ENCODE measurements at regions not wholly inside any gene's neighbourhood (a gene's known extent, or its start where the extent isn't known, plus 50 kb on each side); places are given as distances from the start of the nearest gene placed in this dataset.

DNA sequence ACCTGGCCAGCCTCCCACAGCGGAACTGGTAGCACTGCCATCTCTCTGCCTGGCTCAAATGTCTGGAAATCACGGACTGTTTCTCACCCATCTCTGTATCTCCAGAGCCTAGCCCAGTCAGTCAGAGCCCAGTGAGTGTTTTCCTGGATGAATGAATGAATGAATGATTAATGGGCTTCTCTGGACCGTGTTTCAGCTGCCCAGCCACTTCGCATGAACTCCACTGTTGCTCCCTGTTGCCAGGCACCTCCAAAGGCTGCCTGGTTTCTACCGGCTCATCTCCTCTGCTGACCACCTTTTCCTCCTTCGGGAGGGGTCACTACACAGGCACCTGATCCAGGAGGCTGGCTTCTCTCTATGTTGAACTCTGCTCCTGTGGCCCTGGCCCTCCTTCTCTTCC lies 91.0 kb upstream of the SDK2 start:
- Mint-ChIP-seq H3K4me3 (no peak overlapping the region), H3K27me3 (ENCODE audit: low read depth) (peaks cover 12% of the 10 kb centered on the region), H3K27ac (no peak overlapping the region), H3K36me3 (ENCODE audit: low read depth) (no peaks in the 10 kb centered on the region), H3K9me3 (peaks cover 16% of the 10 kb centered on the region), H3K4me1 (ENCODE audit: low read depth) (no peaks in the 10 kb centered on the region)

DNA sequence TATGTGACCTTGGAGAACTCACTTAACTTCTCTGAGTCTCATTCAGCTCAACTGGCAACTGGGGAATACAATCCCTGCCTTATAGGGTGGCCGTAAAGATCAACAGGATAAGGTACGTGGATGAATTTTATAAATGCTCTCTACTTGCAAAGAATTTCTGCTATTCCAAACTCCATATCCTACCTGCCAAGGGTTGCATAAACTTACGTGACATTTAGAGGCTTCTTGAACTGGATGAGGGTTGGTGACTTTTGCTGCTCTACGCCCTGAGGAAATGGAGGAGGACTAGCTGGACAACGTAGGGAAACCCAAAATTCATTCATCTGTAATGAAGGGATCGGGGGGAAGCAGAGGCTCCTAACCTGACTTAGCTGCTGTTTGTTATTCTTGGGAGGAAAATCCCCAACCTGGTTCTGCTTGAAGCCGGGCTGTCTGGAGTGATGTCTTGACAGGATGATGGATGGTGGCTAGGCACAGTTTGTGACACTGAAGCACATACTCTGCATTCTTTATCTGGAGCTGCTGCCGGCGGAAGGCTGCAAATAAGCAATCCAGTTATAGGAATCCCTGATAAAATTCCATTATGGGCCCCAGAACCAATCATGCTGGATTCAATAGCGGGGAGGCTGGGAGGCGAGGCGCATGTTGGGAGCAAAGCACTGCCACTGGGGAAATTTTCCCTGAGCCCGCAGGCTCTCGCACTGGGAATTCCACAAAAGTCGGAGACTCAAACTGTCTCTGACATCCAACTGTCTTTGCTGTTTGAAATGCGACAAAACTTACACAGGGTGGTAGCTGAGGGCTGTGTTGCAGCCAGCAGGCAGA lies 94.7 kb upstream of the SDK2 start:
- Mint-ChIP-seq H3K9me3 (no peaks in the 10 kb centered on the region), H3K27me3 (ENCODE audit: low read depth) (no peaks in the 10 kb centered on the region), H3K4me3 (no peak overlapping the region), H3K27ac (no peak overlapping the region), H3K36me3 (ENCODE audit: low read depth) (no peaks in the 10 kb centered on the region), H3K4me1 (ENCODE audit: low read depth) (no peaks in the 10 kb centered on the region)

DNA sequence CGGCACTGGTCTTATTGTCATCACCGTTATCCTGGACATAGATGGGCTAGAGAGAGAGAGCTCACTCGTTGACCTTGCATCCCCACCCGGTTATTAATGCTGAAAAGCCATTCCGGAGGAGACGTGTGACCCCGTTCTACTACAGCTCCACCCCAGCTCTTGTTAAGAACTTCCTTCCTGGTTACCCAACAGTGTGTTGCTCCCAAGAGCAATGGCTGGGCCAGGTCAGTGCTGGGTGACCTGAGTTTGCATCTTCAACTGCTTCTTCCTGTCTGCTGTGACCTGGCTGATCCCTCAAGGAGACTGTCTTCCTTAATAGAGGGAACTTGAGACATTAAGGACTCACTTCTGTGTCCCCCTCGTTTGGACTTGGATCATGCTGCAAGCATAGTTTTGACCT lies 96.1 kb upstream of the SDK2 start:
- no peaks in the 10 kb centered on the region for H3K9me3 Mint-ChIP-seq
- H3K27me3 Mint-ChIP-seq (ENCODE audit: low read depth), result no peaks in the 10 kb centered on the region

DNA sequence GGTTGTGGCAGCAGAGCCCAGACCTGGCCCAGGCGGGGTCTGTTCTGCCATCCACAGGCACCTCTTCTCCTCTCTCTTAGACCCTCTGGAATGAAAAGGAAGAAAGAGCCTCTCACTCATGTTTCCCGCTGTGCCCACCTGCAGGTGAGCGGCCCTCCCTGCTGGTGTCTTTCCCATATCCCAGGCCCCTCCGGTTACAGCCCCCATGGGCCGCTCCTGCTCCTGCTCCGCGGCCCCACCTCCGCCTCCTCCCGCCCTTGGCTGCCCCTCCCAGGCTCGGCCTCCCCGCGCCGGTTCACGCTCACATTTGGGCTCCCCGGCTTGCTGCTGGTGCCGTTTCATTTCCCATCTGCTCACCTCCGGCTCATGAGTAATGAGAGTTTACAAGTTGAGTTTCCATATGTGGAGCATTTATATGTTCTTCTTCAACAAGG lies 98.7 kb upstream of the SDK2 start:
- H3K4me3 Mint-ChIP-seq, result no peak overlapping the region
- no peaks in the 10 kb centered on the region for H3K4me1 Mint-ChIP-seq (ENCODE audit: low read depth)
- no peak overlapping the region for H3K27ac Mint-ChIP-seq
- H3K36me3 Mint-ChIP-seq (ENCODE audit: low read depth), result no peaks in the 10 kb centered on the region
- H3K27me3 Mint-ChIP-seq (ENCODE audit: low read depth), result no peaks in the 10 kb centered on the region
- H3K9me3 Mint-ChIP-seq, result no peaks in the 10 kb centered on the region

More for the DNA sequence above, 96.1 kb upstream of the SDK2 start:
- H3K4me3 Mint-ChIP-seq, result no peak overlapping the region
- H3K27ac Mint-ChIP-seq, result no peak overlapping the region
- no peaks in the 10 kb centered on the region for H3K36me3 Mint-ChIP-seq (ENCODE audit: low read depth)
- no peaks in the 10 kb centered on the region for H3K4me1 Mint-ChIP-seq (ENCODE audit: low read depth)

DNA sequence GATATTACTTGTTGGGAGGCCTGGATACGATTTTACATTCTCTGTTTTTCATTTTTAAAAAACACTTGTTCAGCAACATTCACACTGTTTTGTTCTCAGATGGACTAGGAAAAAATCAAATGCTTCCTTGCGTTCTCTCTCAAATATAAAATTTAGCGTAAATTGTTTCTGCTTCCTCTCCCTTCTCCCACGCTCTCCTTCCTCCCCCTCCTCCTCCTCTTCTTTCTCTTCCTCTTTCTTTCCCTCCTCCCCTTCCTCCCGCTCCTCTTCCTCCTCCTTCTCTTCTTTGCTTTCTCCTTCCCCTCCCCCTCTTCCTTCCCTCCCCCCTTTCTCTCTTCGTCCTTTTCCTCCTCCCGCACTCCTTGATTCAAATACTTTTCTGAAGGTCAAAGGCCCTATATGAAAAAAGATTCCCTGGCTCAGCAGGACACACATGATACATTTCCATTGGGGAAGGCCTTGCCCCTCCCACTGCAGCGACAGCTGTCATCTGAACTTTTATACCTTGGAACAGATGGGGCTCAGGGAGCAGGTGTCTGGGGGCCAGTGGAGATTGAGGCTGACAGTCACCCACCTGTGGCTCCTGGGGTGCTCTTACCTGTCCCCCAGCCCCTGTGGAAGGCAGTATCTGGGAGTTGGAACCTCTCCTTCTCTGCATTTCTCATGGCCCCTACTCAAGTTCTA lies 99.4 kb upstream of the SDK2 start:
- Mint-ChIP-seq H3K27ac (no peak overlapping the region), H3K27me3 (ENCODE audit: low read depth) (no peaks in the 10 kb centered on the region), H3K4me1 (ENCODE audit: low read depth) (no peaks in the 10 kb centered on the region), H3K4me3 (no peak overlapping the region), H3K9me3 (no peaks in the 10 kb centered on the region), H3K36me3 (ENCODE audit: low read depth) (no peaks in the 10 kb centered on the region)

DNA sequence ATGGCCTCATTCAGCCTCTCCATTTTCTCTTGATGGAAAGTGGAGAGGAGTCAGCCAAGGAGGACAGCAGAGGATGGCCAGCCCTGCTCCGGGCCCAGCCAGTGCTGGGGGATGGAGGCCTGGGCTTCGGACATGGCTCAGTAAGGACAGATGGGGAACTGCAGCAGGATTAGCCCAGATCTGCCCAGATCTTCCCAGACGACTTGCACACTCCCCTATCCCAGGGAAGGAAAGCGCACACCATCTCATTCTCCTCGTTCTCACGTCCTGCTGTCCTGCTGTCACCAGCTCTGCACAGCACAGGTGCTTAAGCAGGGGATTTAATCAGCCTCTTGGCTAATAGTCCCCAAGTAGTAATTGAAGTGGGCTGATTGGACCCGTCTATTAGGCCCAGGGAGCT lies 100.2 kb upstream of the SDK2 start:
- H3K4me3 Mint-ChIP-seq, result no peak overlapping the region
- H3K36me3 Mint-ChIP-seq (ENCODE audit: low read depth), result no peaks in the 10 kb centered on the region
- no peak overlapping the region for H3K27ac Mint-ChIP-seq
- H3K9me3 Mint-ChIP-seq, result no peaks in the 10 kb centered on the region
- no peaks in the 10 kb centered on the region for H3K4me1 Mint-ChIP-seq (ENCODE audit: low read depth)
- H3K27me3 Mint-ChIP-seq (ENCODE audit: low read depth), result no peaks in the 10 kb centered on the region

DNA sequence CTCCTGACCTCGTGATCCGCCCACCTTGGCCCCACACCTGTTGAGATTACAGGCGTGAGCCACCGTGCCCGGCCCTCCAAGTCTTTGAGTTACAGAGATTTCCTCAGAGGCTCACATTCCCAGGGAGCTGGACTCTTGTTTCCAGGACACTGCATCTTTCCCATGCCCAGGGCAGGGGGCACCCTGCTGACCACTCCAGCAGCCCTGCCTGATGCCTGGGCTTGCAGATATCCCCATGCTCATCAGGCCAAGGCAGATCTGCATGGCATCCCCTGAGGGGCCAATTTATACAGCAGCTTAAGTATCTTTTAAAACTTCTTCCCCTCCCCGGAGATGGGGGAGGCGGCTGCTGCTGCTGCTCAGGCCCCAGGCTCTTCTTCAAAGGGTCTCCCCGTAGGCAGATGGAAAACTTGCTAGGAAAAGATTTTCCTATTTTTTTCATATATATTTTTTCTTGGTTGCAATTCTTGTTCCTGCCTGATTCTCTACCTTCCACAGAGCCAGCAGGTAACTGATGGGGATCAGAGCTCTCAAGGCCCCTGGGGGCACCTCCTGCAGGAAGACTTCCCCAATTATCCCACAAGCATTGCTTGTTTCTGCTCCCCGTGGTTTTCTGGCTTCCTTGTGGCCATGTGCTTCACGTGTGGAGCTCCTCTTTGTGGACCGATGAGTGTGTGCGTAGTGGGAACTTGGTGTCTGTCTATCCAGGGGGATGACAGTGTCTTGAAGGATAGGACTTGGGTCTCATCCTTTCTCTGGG lies 102.2 kb upstream of the SDK2 start:
- H3K36me3 Mint-ChIP-seq (ENCODE audit: low read depth), result no peaks in the 10 kb centered on the region
- no peaks in the 10 kb centered on the region for H3K27me3 Mint-ChIP-seq (ENCODE audit: low read depth)
- no peaks in the 10 kb centered on the region for H3K9me3 Mint-ChIP-seq
- H3K27ac Mint-ChIP-seq, result no peak overlapping the region
- no peak overlapping the region for H3K4me3 Mint-ChIP-seq
- no peaks in the 10 kb centered on the region for H3K4me1 Mint-ChIP-seq (ENCODE audit: low read depth)

DNA sequence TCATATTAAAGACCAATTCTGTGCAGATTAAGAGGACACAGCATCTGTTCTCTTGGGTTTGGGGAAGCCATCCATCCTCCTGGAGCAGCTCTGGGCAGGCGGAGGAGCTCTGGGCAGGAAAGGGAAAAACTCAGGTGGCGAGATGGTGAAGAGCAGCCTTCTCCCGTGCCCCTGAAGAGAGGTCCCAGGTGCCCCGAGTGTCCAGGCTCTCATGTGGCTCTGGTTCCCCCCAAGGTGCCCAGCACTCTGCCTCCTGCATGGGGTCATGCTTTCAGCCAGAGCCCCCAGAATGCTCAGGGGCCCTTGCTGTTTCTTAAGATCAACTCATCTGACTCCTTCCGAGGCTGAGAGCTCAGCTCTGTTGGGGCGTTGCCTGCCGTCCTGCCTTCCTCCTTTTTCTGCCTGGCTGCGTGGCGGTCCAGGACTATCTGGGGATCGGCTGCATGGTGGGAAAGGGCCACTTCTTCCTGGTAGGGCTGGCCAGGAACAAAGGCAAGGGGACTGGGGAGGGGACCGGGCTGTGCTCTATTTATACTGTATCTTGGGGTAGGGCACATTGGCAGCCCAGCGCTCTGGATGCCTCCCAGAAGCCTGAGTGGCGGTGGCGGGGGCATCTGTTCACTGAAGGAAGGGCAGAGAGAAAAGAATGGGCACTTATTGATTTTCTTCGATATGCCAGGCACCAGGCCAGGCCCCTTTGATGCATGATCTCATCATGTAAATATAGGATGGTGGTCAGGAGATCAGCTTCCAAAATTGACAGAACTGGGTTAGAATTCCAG lies 103.2 kb upstream of the SDK2 start:
- Mint-ChIP-seq H3K9me3 (no peaks in the 10 kb centered on the region), H3K36me3 (ENCODE audit: low read depth) (no peaks in the 10 kb centered on the region)

DNA sequence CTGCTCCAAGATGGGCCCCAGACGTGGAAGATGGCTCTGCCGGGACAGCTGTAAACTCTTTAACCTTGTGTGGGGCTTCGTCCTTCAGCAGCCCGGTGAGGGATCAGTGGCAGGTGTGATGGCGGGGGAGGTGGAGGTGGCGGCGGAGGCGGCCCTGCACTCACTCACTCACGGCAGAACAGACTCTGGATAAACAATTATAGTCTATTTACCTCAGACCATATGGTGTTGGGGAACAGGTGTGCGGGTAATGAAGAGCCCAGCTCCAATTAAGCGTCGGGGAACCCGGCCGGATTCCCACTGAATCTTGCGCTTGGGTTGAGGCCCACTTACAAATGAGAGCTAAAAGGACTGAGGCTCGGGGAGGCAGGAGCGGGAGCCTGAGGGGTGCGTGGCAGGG lies 104.3 kb upstream of the SDK2 start:
- no peak overlapping the region for H3K4me3 Mint-ChIP-seq
- H3K36me3 Mint-ChIP-seq (ENCODE audit: low read depth), result no peaks in the 10 kb centered on the region
- H3K9me3 Mint-ChIP-seq, result no peaks in the 10 kb centered on the region
- no peaks in the 10 kb centered on the region for H3K4me1 Mint-ChIP-seq (ENCODE audit: low read depth)
- no peak overlapping the region for H3K27ac Mint-ChIP-seq
- H3K27me3 Mint-ChIP-seq (ENCODE audit: low read depth), result no peaks in the 10 kb centered on the region

More for the DNA sequence above, 103.2 kb upstream of the SDK2 start:
- Mint-ChIP-seq H3K27ac (no peak overlapping the region), H3K4me3 (no peak overlapping the region), H3K4me1 (ENCODE audit: low read depth) (no peaks in the 10 kb centered on the region), H3K27me3 (ENCODE audit: low read depth) (no peaks in the 10 kb centered on the region)

DNA sequence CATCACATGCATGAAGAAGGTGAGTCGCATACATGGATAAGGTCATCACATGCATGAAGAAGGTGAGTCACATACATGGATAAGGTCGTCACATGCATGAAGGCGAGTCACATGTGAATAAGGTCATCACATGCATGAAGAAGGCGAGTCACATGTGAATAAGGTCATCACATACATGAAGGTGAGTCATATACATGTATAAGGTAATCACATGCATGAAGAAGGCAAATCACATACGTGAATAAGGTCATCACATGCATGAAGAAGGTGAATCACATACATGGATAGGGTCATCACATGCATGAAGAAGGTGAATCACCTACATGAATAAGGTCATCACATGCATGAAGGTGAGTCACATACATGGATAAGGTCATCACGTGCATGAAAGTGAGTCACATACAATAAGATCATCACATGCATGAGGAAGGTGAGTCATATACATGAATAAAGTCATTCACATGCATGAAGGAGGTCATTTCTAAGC lies 105.1 kb upstream of the SDK2 start:
- H3K9me3 Mint-ChIP-seq, result no peaks in the 10 kb centered on the region
- no peaks in the 10 kb centered on the region for H3K4me1 Mint-ChIP-seq (ENCODE audit: low read depth)
- H3K27ac Mint-ChIP-seq, result no peak overlapping the region
- H3K4me3 Mint-ChIP-seq, result no peak overlapping the region
- no peaks in the 10 kb centered on the region for H3K36me3 Mint-ChIP-seq (ENCODE audit: low read depth)
- no peaks in the 10 kb centered on the region for H3K27me3 Mint-ChIP-seq (ENCODE audit: low read depth)

DNA sequence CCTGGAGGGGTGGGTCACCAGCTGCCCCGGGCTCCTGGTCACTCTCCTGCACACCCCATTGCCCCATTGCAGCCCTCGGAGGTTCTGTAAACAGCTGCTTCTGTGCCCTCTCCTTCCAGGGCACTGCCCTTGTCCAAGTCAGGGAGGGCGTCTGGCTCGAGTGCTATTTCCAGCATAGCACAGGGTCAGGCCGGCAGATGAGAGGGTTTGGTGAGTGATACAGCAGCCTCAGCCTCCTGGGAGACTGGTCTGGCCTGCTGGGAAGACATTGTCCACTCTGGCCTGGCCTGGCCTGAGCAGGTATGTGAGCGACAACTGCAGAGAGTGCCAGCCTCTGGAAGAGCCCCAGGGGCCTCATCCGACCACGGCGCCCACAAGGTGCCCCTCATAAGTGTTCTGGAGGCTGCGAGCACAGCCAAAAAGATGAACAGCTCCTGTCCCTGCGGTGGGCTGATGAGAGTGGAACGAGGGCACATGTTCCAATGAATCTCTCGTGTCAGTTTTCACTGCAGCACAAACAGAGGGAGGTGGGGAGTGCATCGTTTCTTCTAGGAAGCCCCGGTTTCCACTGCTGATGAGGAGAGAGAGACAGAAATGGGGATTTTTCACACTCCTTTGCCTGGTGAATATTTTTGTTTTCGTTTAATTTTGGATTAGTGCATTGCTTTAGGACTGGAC lies 105.8 kb upstream of the SDK2 start:
- Mint-ChIP-seq H3K36me3 (ENCODE audit: low read depth) (no peaks in the 10 kb centered on the region), H3K9me3 (no peaks in the 10 kb centered on the region), H3K4me3 (no peak overlapping the region), H3K27ac (no peak overlapping the region), H3K27me3 (ENCODE audit: low read depth) (no peaks in the 10 kb centered on the region), H3K4me1 (ENCODE audit: low read depth) (no peaks in the 10 kb centered on the region)

DNA sequence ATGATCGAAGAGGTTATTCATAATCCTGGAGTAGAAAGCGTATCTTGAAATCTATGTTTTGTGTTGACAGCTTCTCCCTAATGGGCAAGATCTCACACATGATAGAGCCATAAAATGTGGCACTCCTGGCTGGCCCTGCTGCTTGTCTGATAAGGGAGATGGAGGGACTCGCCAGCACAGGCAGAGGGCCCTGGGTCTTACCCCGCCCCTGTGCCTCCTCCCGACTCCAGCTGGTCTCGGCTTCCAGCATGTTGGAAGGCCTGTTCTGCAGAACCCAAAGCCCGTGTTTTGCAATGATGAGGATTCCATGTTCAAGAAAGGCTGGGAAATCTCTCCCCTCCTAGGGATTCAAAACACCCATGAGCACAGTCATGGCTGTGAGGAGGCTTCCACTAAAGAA lies 106.7 kb upstream of the SDK2 start:
- Mint-ChIP-seq H3K27ac (no peak overlapping the region), H3K4me1 (ENCODE audit: low read depth) (no peaks in the 10 kb centered on the region), H3K4me3 (no peak overlapping the region), H3K36me3 (ENCODE audit: low read depth) (no peaks in the 10 kb centered on the region), H3K27me3 (ENCODE audit: low read depth) (no peaks in the 10 kb centered on the region), H3K9me3 (no peaks in the 10 kb centered on the region)

DNA sequence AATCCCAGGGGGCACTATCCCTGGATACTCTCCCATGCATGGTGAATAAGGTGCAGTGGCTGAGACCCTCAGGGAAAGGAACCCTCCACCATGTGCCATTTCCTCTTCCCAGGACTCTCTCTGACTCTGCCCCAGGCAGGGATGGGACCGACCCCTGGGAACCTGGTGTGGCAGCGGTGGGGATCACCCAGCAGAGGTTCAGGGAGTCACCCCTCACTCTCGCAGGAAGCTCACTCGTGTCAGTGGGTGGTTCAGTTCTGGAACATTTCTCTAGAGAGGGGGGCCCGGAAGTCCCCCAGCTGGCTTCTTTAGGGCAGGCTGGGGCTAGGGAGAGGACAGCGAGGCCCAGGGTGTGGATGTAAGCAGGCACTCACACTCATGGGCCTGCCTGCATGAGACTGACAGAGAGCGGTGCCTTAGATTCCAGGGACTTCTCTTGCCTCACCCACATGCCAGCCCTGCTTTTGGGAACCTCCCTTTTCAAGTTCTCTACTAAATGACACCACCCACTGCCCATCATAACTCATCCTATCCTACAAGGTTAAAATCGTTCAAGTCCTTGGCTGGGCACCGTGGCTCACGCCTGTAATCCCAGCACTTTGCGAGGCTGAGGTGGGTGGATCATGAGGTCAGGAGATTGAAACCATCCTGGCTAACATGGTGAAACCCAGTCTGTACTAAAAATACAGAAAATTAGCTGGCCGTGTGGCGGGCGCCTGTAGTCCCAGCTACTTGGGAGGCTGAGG lies 109.7 kb upstream of the SDK2 start:
- Mint-ChIP-seq H3K27ac (no peak overlapping the region), H3K36me3 (ENCODE audit: low read depth) (no peaks in the 10 kb centered on the region), H3K4me1 (ENCODE audit: low read depth) (peaks cover 3% of the 10 kb centered on the region), H3K4me3 (no peak overlapping the region), H3K9me3 (no peaks in the 10 kb centered on the region), H3K27me3 (ENCODE audit: low read depth) (no peaks in the 10 kb centered on the region)
